Suprapubic skin (tissue), 4 donors: ENCODE measurements at regions not wholly inside any gene's neighbourhood (a gene's known extent, or its start where the extent isn't known, plus 50 kb on each side); places are given as distances from the start of the nearest gene placed in this dataset.

Experiments used
- DNase-seq, 2 donors: peaks; one replicate each; pipeline ENCODE4 v3.0.0-alpha.2; 2019; ENCODE audit warnings: low spot score in 2 of 2
- H3K27ac ChIP-seq: fragments of 200-600 bp; sonication (generic); one replicate; pipeline ENCODE4 v1.5.1; 2019
- H3K27me3 ChIP-seq: fragments of 200-600 bp; sonication (generic); one replicate; pipeline ENCODE4 v1.5.1; 2019
- H3K36me3 ChIP-seq: fragments of 200-600 bp; sonication (generic); one replicate; pipeline ENCODE4 v1.5.1; 2019
- H3K4me1 ChIP-seq: fragments of 200-600 bp; sonication (generic); one replicate; pipeline ENCODE4 v1.5.1; 2019
- H3K4me3 ChIP-seq: fragments of 200-600 bp; sonication (generic); one replicate; pipeline ENCODE4 v1.5.1; 2019; ENCODE audit warnings: mild to moderate bottlenecking
- H3K9me3 ChIP-seq: fragments of 200-600 bp; sonication (generic); one replicate; pipeline ENCODE4 v1.5.1; 2019
- CTCF ChIP-seq, 2 donors: fragments of 200-600 bp in 1 of 2; fragments of 450-650 bp in 1 of 2; sonication (generic) in 1 of 2; IDR thresholded peaks; one replicate each; pipeline ENCODE4 v1.5.1; 2016 to 2019; ENCODE audit warnings: antibody characterized with exemption in 2 of 2, mild to moderate bottlenecking in 1 of 2, moderate library complexity in 1 of 2
- EP300 ChIP-seq: sonication (generic); formaldehyde crosslinking; IDR thresholded peaks from one replicate; pipeline ENCODE4 v1.6.1; 2017; ENCODE audit warnings: antibody characterized with exemption
- POLR2A ChIP-seq, 2 donors: fragments of 450-650 bp; IDR thresholded peaks; one replicate each; pipeline ENCODE4 v1.6.1; 2017; ENCODE audit warnings: antibody characterized with exemption in 2 of 2, mild to moderate bottlenecking in 2 of 2, moderate library complexity in 2 of 2
- POLR2AphosphoS5 ChIP-seq, 3 donors: sonication (generic); formaldehyde crosslinking; IDR thresholded peaks; one replicate each; pipeline ENCODE4 v1.6.1; 2017; ENCODE audit warnings: antibody characterized with exemption in 3 of 3
- WGBS: methylation state at CpG from one replicate; pipeline ENCODE4 v1.1.5; 2018; 5-methylcytosine and 5-hydroxymethylcytosine counted together

DNA sequence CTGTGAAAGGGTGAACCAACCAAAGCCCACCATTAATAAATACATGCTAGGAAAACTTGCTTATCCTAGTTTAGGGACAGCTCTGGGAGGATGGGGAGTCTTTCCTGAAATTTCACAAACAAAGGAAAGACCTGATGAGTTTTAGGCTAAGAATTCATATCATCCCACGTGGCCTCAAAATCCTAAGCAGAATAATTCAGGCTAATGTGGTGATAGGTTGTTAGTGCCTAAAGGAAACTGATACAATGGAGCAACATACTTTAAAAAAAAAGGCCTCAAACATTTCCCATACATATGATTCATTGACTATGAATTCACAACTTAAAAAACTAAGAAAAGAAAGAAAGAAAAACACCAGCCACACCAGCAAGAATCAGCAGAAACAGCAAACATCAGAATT is 126.9 kb upstream of the CNTN4 start:
- H3K4me1 ChIP-seq = no peaks in the 10 kb centered on the region
- no peak overlapping the region for H3K27ac ChIP-seq
- DNase-seq = no peak
- TF ChIP-seq POLR2AphosphoS5 (IDR thresholded peaks at IDR 0.05) (no peak), EP300 (no peak), CTCF (IDR thresholded peaks at IDR 0.05) (no peak), POLR2A (IDR thresholded peaks at IDR 0.05) (no peak)
- no peaks in the 10 kb centered on the region for H3K27me3 ChIP-seq
- H3K4me3 ChIP-seq = no peak overlapping the region
- no peaks in the 10 kb centered on the region for H3K36me3 ChIP-seq
- H3K9me3 ChIP-seq = no peaks in the 10 kb centered on the region
- WGBS = 70% methylated on average over 1 of the region's 1 CpG

DNA sequence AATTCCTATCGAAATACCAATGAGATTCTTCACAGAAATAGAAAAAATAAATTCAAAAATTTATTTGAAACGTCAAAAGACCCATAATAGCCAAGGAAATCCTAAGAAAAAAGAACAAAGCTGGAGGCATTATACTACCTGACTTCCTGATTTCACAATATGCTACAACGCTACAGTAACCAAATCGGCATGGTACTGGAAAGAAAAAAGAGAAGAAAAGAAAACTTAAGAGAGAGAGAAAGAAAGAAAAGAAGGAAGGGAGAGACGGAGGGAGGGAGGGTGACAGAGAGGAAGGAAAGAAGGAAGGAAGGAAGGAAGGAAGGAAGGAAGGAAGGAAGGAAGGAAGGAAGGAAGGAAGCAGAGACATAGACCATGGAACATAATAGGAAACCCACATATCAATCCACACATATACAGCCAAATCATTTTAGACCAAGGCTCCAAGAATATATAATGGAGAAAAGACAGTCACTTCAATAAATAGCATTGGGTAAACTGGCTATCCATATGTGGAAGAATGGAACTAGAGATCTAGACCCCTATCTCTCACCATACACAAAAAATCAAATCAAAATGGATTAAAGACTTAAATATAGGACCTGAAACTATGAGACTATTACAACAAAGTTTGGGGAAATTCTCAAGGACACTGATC is 118.6 kb upstream of the CNTN4 start:
- Histone ChIP-seq H3K4me1 (no peaks in the 10 kb centered on the region), H3K36me3 (no peaks in the 10 kb centered on the region), H3K9me3 (no peaks in the 10 kb centered on the region), H3K27ac (no peak overlapping the region), H3K4me3 (no peak overlapping the region), H3K27me3 (no peaks in the 10 kb centered on the region)
- TF ChIP-seq POLR2A (IDR thresholded peaks at IDR 0.05) (no peak), EP300 (no peak), POLR2AphosphoS5 (IDR thresholded peaks at IDR 0.05) (no peak), CTCF (IDR thresholded peaks at IDR 0.05) (no peak)
- WGBS = 78% methylated on average over 5 of the region's 5 CpGs
- DNase-seq = no peak

DNA sequence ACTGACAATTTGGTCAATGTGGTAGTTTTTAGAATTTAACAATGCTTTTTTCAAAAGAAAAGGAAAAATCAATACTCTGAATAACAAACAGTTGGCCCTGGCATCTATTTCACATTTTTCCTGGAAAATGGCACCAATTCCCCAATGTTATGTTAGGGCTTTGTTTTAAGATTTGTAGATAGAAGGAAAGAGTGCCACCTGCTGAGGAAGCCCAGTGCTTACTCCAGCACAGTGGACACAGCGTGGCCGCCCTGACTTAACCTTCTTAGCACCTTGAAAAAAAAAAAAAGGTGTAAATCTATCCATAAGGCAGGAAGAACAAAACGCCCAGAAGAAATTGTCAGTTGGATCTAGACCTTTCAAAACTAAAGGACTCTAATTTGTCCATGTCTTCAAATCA is 110.7 kb upstream of the CNTN4 start:
- H3K36me3 ChIP-seq = no peaks in the 10 kb centered on the region
- no peak overlapping the region for H3K27ac ChIP-seq
- no peaks in the 10 kb centered on the region for H3K9me3 ChIP-seq
- WGBS = 34% methylated on average over 3 of the region's 3 CpGs
- H3K27me3 ChIP-seq = no peaks in the 10 kb centered on the region
- H3K4me3 ChIP-seq = no peak overlapping the region
- no peak for TF ChIP-seq CTCF (IDR thresholded peaks at IDR 0.05)
- no peak for TF ChIP-seq POLR2A (IDR thresholded peaks at IDR 0.05)
- no peak for TF ChIP-seq POLR2AphosphoS5 (IDR thresholded peaks at IDR 0.05)
- TF ChIP-seq EP300 = no peak
- no peaks in the 10 kb centered on the region for H3K4me1 ChIP-seq
- DNase-seq = no peak

GRCh38 chr3:1998739-1999138 is 99.9 kb upstream of the CNTN4 start:
- Histone ChIP-seq H3K4me1 (no peaks in the 10 kb centered on the region), H3K4me3 (no peak overlapping the region), H3K36me3 (no peaks in the 10 kb centered on the region), H3K27me3 (no peaks in the 10 kb centered on the region), H3K27ac (no peak overlapping the region), H3K9me3 (no peaks in the 10 kb centered on the region)
- WGBS = 92% methylated on average over 1 of the region's 1 CpG
- no peak for DNase-seq
- TF ChIP-seq CTCF (IDR thresholded peaks at IDR 0.05) = no peak

DNA sequence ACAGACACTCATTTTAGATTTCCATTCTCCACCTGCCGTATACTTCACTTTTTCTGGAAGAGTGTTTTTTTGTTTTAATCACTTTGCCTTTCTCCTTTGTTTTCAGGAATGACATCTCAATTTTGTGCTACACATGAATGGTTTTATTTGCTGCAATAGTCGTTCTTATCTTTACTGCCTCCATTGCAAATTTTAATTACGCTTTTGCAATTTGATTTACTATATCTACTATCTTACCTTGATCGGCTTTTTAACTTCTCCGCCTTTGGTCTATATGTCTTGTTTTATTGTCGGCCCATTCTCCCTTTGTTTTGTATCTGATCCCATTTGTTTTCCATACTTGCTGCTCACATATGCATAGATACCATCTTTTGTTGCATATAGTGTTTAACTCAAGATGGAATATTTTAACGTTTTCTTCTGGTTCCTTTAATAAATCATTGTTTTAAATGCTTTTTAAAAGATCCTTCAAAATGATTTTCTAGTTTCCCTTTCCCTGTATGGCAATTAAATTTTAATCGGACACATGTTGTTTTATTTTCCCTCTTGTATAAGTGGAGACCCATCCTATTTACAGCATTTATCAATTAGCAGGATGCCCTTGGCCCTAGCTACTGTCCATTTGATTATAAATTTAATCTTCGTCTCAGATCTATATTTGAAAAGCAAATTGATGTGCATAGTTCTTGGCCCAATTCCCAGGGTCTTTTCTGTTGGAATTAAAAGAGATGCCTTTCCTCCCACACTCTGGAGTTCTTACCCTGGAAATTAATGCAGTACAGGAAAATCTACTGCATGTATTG is 97.2 kb upstream of the CNTN4 start:
- H3K4me1 ChIP-seq = no peaks in the 10 kb centered on the region

More for the DNA sequence above, 97.2 kb upstream of the CNTN4 start:
- Histone ChIP-seq H3K9me3 (no peaks in the 10 kb centered on the region), H3K27ac (no peak overlapping the region), H3K4me3 (no peak overlapping the region), H3K27me3 (no peaks in the 10 kb centered on the region), H3K36me3 (no peaks in the 10 kb centered on the region)
- DNase-seq = no peak
- TF ChIP-seq CTCF (IDR thresholded peaks at IDR 0.05) (no peak), POLR2AphosphoS5 (IDR thresholded peaks at IDR 0.05) (no peak), POLR2A (IDR thresholded peaks at IDR 0.05) (no peak), EP300 (no peak)
- WGBS = 83% methylated on average over 9 of the region's 9 CpGs
